ENCODE measurements at regions not wholly inside any gene's neighbourhood (a gene's known extent, or its start where the extent isn't known, plus 50 kb on each side); places are given as distances from the start of the nearest gene placed in this dataset.

- Histone ChIP-seq H3K79me2 (ENCODE audit: insufficient read depth, low read length) (no peaks in the 10 kb centered on the region), H2AFZ (ENCODE audit: low read depth, low read length, severe bottlenecking) (no peak overlapping the region), H3K9me3 (ENCODE audit: insufficient read depth, low read length) (no peaks in the 10 kb centered on the region), H3K9me2 (replicated peaks; ENCODE audit: insufficient read depth, low read length) (no peaks in the 10 kb centered on the region), H4K20me1 (ENCODE audit: low read depth, low read length) (no peaks in the 10 kb centered on the region), H3K27me3 (ENCODE audit: low read length) (no peaks in the 10 kb centered on the region), H3K36me3 (ENCODE audit: low read length) (no peaks in the 10 kb centered on the region), H3K4me2 (ENCODE audit: low read depth, low read length, poor library complexity, severe bottlenecking) (no peak overlapping the region), H3K27ac (ENCODE audit: low read depth, low read length) (no peak overlapping the region), H3F3A (ENCODE audit: insufficient read depth) (no peaks in the 10 kb centered on the region), H3K4me3 (ENCODE audit: insufficient read depth, low read length, poor library complexity, severe bottlenecking) (no peak overlapping the region), H3K9ac (ENCODE audit: low read length) (no peak overlapping the region)
- TF ChIP-seq EZH2phosphoT487 (conservative IDR thresholded peaks at IDR 0.05; ENCODE audit: low read length) (no peak), CTCF (IDR thresholded peaks at IDR 0.05; ENCODE audit: insufficient read depth, low read length, poor library complexity, severe bottlenecking) (no peak)
Observed at GRCh38 chr20:63065911-63066310, 59.1 kb upstream of the BHLHE23 start.

- H2AFZ ChIP-seq (ENCODE audit: low read depth, low read length, severe bottlenecking): no peak overlapping the region
- no peaks in the 10 kb centered on the region for H3K9me3 ChIP-seq (ENCODE audit: insufficient read depth, low read length)
- H3K9ac ChIP-seq (ENCODE audit: low read length): no peak overlapping the region
- H3F3A ChIP-seq (ENCODE audit: insufficient read depth): no peaks in the 10 kb centered on the region
- H4K20me1 ChIP-seq (ENCODE audit: low read depth, low read length): no peaks in the 10 kb centered on the region
- no peak for TF ChIP-seq CTCF (IDR thresholded peaks at IDR 0.05; ENCODE audit: insufficient read depth, low read length, poor library complexity, severe bottlenecking)
- no peak for TF ChIP-seq EZH2phosphoT487 (conservative IDR thresholded peaks at IDR 0.05; ENCODE audit: low read length)
- H3K27ac ChIP-seq (ENCODE audit: low read depth, low read length): no peak overlapping the region
- no peaks in the 10 kb centered on the region for H3K79me2 ChIP-seq (ENCODE audit: insufficient read depth, low read length)
- H3K4me3 ChIP-seq (ENCODE audit: insufficient read depth, low read length, poor library complexity, severe bottlenecking): no peak overlapping the region
- H3K36me3 ChIP-seq (ENCODE audit: low read length): no peaks in the 10 kb centered on the region
- H3K9me2 ChIP-seq (replicated peaks; ENCODE audit: insufficient read depth, low read length): no peaks in the 10 kb centered on the region
- no peaks in the 10 kb centered on the region for H3K27me3 ChIP-seq (ENCODE audit: low read length)
- no peak overlapping the region for H3K4me2 ChIP-seq (ENCODE audit: low read depth, low read length, poor library complexity, severe bottlenecking)
Observed at GRCh38 chr20:63064745-63065711, 58.3 kb upstream of the BHLHE23 start.

GRCh38 chr20:63064310-63064709 lies 57.5 kb upstream of the BHLHE23 start:
- Histone ChIP-seq H3F3A (ENCODE audit: insufficient read depth) (no peaks in the 10 kb centered on the region), H3K4me2 (ENCODE audit: low read depth, low read length, poor library complexity, severe bottlenecking) (no peak overlapping the region)

More at GRCh38 chr20:63064310-63064709, 57.5 kb upstream of the BHLHE23 start:
- no peak overlapping the region for H3K9ac ChIP-seq (ENCODE audit: low read length)
- H3K36me3 ChIP-seq (ENCODE audit: low read length): no peaks in the 10 kb centered on the region
- no peak overlapping the region for H3K4me3 ChIP-seq (ENCODE audit: insufficient read depth, low read length, poor library complexity, severe bottlenecking)
- H3K79me2 ChIP-seq (ENCODE audit: insufficient read depth, low read length): no peaks in the 10 kb centered on the region
- H3K27me3 ChIP-seq (ENCODE audit: low read length): no peaks in the 10 kb centered on the region
- TF ChIP-seq CTCF (IDR thresholded peaks at IDR 0.05; ENCODE audit: insufficient read depth, low read length, poor library complexity, severe bottlenecking) (no peak), EZH2phosphoT487 (conservative IDR thresholded peaks at IDR 0.05; ENCODE audit: low read length) (no peak)
- no peaks in the 10 kb centered on the region for H3K9me3 ChIP-seq (ENCODE audit: insufficient read depth, low read length)
- H3K9me2 ChIP-seq (replicated peaks; ENCODE audit: insufficient read depth, low read length): no peaks in the 10 kb centered on the region
- H2AFZ ChIP-seq (ENCODE audit: low read depth, low read length, severe bottlenecking): no peak overlapping the region
- H4K20me1 ChIP-seq (ENCODE audit: low read depth, low read length): no peaks in the 10 kb centered on the region
- H3K27ac ChIP-seq (ENCODE audit: low read depth, low read length): no peak overlapping the region
